ENCODE measurements at regions not wholly inside any gene's neighbourhood (a gene's known extent, or its start where the extent isn't known, plus 50 kb on each side); places are given as distances from the start of the nearest gene placed in this dataset.

GRCh38 chr1:56106531-56107274 is 472.7 kb downstream of the PLPP3 start:
- TF ChIP-seq, protein P1, sequence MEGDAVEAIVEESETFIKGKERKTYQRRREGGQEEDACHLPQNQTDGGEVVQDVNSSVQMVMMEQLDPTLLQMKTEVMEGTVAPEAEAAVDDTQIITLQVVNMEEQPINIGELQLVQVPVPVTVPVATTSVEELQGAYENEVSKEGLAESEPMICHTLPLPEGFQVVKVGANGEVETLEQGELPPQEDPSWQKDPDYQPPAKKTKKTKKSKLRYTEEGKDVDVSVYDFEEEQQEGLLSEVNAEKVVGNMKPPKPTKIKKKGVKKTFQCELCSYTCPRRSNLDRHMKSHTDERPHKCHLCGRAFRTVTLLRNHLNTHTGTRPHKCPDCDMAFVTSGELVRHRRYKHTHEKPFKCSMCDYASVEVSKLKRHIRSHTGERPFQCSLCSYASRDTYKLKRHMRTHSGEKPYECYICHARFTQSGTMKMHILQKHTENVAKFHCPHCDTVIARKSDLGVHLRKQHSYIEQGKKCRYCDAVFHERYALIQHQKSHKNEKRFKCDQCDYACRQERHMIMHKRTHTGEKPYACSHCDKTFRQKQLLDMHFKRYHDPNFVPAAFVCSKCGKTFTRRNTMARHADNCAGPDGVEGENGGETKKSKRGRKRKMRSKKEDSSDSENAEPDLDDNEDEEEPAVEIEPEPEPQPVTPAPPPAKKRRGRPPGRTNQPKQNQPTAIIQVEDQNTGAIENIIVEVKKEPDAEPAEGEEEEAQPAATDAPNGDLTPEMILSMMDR (IDR thresholded peaks at IDR 0.05), result no peak
- TF ChIP-seq POLR2A (IDR thresholded peaks at IDR 0.05), result no peak
- TF ChIP-seq EP300 (IDR thresholded peaks at IDR 0.05), result no peak
- Histone ChIP-seq H3K36me3 (no peaks in the 10 kb centered on the region), H3K4me1 (ENCODE audit: insufficient read depth) (no peaks in the 10 kb centered on the region), H3K27ac (no peak overlapping the region), H3K9me3 (no peaks in the 10 kb centered on the region), H3K4me3 (no peak overlapping the region), H3K27me3 (no peaks in the 10 kb centered on the region)
- DNase-seq, result no peak
- intact Hi-C loops (cut with DNase I), result no loop called here
- WGBS, 3 donors, result 78 to 95% (median 85%) methylated on average over 2 of the region's 2 CpGs

GRCh38 chr1:56105397-56105796 is 474.0 kb downstream of the PLPP3 start:
- WGBS, 3 donors, result 88% methylated on average over 3 of the region's 3 CpGs
- Histone ChIP-seq H3K4me1 (ENCODE audit: insufficient read depth) (no peaks in the 10 kb centered on the region), H3K4me3 (no peak overlapping the region), H3K36me3 (no peaks in the 10 kb centered on the region), H3K27ac (no peak overlapping the region), H3K9me3 (no peaks in the 10 kb centered on the region), H3K27me3 (no peaks in the 10 kb centered on the region)
- intact Hi-C loops (cut with DNase I), result no loop called here
- DNase-seq, result no peak
- no peak for TF ChIP-seq POLR2A (IDR thresholded peaks at IDR 0.05)
- no peak for TF ChIP-seq EP300 (IDR thresholded peaks at IDR 0.05)
- TF ChIP-seq, protein P1 (IDR thresholded peaks at IDR 0.05), result no peak

GRCh38 chr1:56099766-56100265 is 479.5 kb downstream of the PLPP3 start:
- Histone ChIP-seq H3K36me3 (no peaks in the 10 kb centered on the region), H3K27me3 (no peaks in the 10 kb centered on the region), H3K4me3 (no peak overlapping the region), H3K27ac (no peak overlapping the region), H3K9me3 (no peaks in the 10 kb centered on the region), H3K4me1 (ENCODE audit: insufficient read depth) (no peaks in the 10 kb centered on the region)
- DNase-seq, result no peak
- WGBS, 3 donors, result 86 to 98% (median 98%) methylated on average over 1 of the region's 1 CpG
- TF ChIP-seq POLR2A (IDR thresholded peaks at IDR 0.05) (no peak), EP300 (IDR thresholded peaks at IDR 0.05) (no peak)
- TF ChIP-seq, protein P1 (IDR thresholded peaks at IDR 0.05), result no peak
- intact Hi-C loops (cut with DNase I), result no loop called here

DNA sequence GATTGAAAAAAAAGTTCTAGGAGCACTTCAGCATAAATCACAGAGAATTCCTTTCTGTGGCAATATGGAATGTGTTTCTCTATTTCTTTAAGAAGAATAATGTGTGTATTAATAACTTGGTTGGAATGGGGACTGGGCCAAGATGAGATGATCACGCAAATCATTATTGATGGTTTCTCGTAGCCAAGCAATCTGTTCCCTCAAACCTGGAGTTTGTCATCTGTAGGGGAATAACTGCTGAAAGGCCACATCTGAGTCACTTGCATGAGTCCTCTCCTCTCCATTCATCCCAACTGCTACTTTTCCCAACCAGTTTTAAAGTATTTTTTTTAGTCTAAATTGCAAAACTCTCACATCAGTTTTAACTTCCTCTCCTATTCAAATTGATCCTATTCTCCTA is 480.4 kb downstream of the PLPP3 start:
- no peak for DNase-seq
- no peaks in the 10 kb centered on the region for H3K27me3 ChIP-seq
- no peak overlapping the region for H3K4me3 ChIP-seq
- intact Hi-C loops (cut with DNase I), result no loop called here
- 74 to 81% (median 80%) methylated on average over 2 of the region's 2 CpGs for WGBS, 3 donors
- no peaks in the 10 kb centered on the region for H3K4me1 ChIP-seq (ENCODE audit: insufficient read depth)
- TF ChIP-seq EP300 (IDR thresholded peaks at IDR 0.05) (no peak), POLR2A (IDR thresholded peaks at IDR 0.05) (no peak)
- TF ChIP-seq, protein P1 (IDR thresholded peaks at IDR 0.05), result no peak
- H3K27ac ChIP-seq, result no peak overlapping the region
- no peaks in the 10 kb centered on the region for H3K36me3 ChIP-seq
- no peaks in the 10 kb centered on the region for H3K9me3 ChIP-seq

Data from ovary (tissue), 7 donors.